Prostate gland (tissue), 2 donors: ENCODE measurements at regions not wholly inside any gene's neighbourhood (a gene's known extent, or its start where the extent isn't known, plus 50 kb on each side); places are given as distances from the start of the nearest gene placed in this dataset.

ENCODE experiments used
- DNase-seq: peaks from one replicate; pipeline ENCODE4 v3.0.0-alpha.2; 2019; ENCODE audit warnings: low spot score
- H3K27ac ChIP-seq, 2 donors: fragments of 200-600 bp; sonication (generic); 2 replicates each; pipeline ENCODE4 v1.5.1; 2017 to 2019
- H3K27me3 ChIP-seq: fragments of 200-600 bp; sonication (generic); replicated peaks from 2 replicates; pipeline ENCODE4 v1.5.1; 2019; ENCODE audit not compliant: insufficient read depth
- H3K36me3 ChIP-seq, 2 donors: fragments of 200-600 bp; sonication (generic); 1 replicate in 1 of 2; 2 replicates in 1 of 2; pipeline versions ENCODE4 v1.5.1 to v1.8.1; 2017 to 2019
- H3K4me1 ChIP-seq: fragments of 200-600 bp; sonication (generic); replicated peaks from 2 replicates; pipeline ENCODE4 v1.5.1; 2019
- H3K4me3 ChIP-seq, 2 donors: fragments of 200-600 bp; sonication (generic); 2 replicates each; pipeline ENCODE4 v1.5.1; 2017 to 2019
- H3K9me3 ChIP-seq: fragments of 200-600 bp; sonication (generic); 2 replicates; pipeline ENCODE4 v1.5.1; 2017
- CTCF ChIP-seq, 4 experiments: fragments of 200-600 bp in 2 of 4; fragments of 450-650 bp in 2 of 4; sonication (generic) in 2 of 4; IDR thresholded peaks; 1 replicate in 3 of 4; 2 replicates in 1 of 4; pipeline ENCODE4 v1.5.1; 2016 to 2019; ENCODE audit warnings: antibody characterized with exemption in 4 of 4, mild to moderate bottlenecking in 2 of 4, moderate library complexity in 2 of 4
- POLR2A ChIP-seq: fragments of 450-650 bp; IDR thresholded peaks from one replicate; pipeline ENCODE4 v1.6.1; 2016; ENCODE audit warnings: antibody characterized with exemption, mild to moderate bottlenecking
- POLR2AphosphoS5 ChIP-seq: sonication (generic); formaldehyde crosslinking; IDR thresholded peaks from one replicate; pipeline ENCODE4 v1.6.1; 2017; ENCODE audit warnings: antibody characterized with exemption
- WGBS: methylation state at CpG from one replicate; pipeline ENCODE4 v1.1.5; 2018; 5-methylcytosine and 5-hydroxymethylcytosine counted together
- intact Hi-C: fragments of 100-400 bp; cut with DNase I; formaldehyde crosslinking; loops from one replicate; pipeline ENCODE4 v1.14.2; 2022

DNA sequence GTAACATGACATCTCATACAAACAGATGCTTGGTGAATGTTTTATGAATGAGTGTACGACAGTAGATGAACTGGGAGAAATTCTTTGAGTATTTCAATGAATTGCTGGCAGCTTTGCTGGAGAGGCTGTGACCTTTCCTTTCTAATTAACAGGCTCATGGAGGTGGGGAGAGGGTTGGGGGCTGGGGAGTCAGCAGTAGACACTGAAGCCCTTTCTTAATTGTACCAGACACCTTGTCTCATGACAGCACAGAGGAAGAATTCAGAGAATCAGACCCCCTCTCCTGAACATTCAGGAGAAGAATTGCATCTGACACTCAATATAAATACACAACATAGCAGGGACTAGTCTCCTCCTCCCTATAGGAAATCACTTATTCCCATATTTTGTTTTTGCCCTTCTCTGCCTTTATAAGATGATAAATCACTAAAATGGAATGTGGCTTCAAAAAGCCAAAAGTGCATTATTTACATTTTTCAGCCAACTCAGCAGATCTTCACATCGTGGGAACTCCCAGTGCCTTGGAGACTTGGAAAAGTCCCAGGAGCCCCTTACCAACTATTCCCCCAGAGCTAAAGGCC, 66.2 kb upstream of the TPM1 start:
- no peaks in the 10 kb centered on the region for H3K9me3 ChIP-seq
- 47% methylated on average over 2 of the region's 2 CpGs for WGBS
- H3K4me3 ChIP-seq: no peak overlapping the region
- intact Hi-C loops: no loop called here
- no peak overlapping the region for H3K27ac ChIP-seq
- H3K4me1 ChIP-seq: no peaks in the 10 kb centered on the region
- no peaks in the 10 kb centered on the region for H3K36me3 ChIP-seq
- H3K27me3 ChIP-seq: no peaks in the 10 kb centered on the region
- no peak for TF ChIP-seq POLR2AphosphoS5
- no peak for TF ChIP-seq CTCF (IDR thresholded peaks at IDR 0.05)
- no peak for TF ChIP-seq POLR2A
- DNase-seq: no peak

DNA sequence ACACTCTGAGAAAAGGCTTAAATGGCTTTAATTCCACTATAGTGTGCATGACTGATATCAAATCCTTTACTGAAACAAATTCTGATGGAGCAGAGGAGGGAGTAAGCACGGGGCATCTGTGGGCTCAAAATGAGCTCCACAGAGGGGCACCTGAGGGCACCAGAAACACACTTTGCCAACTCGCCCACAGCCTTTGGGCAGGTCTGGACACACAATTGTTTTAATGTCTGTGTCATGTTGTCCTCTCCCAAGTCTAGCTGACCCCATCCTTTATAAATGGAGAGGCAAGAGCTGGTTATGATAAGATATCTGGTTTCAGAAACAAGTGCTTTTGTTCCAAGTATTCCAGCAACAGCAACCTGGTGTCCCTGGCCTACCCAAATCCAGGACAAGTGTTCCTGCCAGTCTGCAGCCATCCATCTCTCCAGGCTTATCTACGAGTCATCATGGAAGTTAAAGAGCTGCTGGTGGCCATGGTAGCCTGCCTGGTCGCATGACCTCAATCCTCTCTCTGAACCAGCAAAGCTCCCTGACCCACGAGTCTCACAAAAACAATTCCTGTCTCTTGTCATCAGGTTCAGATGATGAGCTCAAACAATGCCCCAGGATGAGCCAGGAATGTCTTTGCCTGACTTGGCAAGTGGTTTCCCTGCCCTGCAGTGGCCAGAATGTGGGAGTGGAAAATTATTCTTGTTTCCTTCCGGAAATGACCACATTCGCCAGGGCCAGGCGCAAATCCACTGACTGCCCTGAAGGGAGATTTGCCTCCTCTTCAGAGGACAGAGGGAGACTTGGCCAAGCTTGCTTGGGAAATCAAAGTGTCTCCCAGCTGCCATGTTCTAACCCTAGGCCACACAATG, 64.4 kb upstream of the TPM1 start:
- TF ChIP-seq POLR2AphosphoS5 (no peak), CTCF (IDR thresholded peaks at IDR 0.05) (no peak), POLR2A (no peak)
- WGBS: 84% methylated on average over 8 of the region's 8 CpGs
- H3K9me3 ChIP-seq: no peaks in the 10 kb centered on the region
- no peak overlapping the region for H3K27ac ChIP-seq
- no peak overlapping the region for H3K4me3 ChIP-seq
- no peaks in the 10 kb centered on the region for H3K27me3 ChIP-seq
- H3K4me1 ChIP-seq: no peaks in the 10 kb centered on the region
- intact Hi-C loops: no loop called here
- no peaks in the 10 kb centered on the region for H3K36me3 ChIP-seq
- DNase-seq: no peak

DNA sequence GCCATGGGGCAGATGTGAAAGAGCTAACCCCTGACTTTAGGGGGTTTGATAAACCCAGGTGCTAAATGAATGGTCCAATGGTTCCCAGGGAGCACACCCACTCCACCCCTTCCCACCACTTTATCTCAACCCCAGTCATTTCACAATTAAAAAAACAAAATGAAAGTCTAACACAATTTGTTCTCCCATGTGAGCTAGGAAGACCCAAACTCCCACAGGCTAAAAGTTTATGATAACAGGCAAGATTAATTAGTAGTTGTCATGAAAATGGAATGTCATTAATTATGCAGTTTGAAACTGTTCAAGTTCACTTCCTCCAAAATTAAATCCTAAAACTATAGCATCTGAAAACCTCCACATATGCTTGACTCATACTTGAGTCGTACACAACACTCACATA, 63.3 kb upstream of the TPM1 start:
- H3K9me3 ChIP-seq: no peaks in the 10 kb centered on the region
- intact Hi-C loops: no loop called here
- no peaks in the 10 kb centered on the region for H3K36me3 ChIP-seq
- DNase-seq: no peak
- H3K27me3 ChIP-seq: no peaks in the 10 kb centered on the region
- no peak for TF ChIP-seq POLR2AphosphoS5
- no peak for TF ChIP-seq POLR2A
- TF ChIP-seq CTCF (IDR thresholded peaks at IDR 0.05): no peak
- 89% methylated on average over 1 of the region's 1 CpG for WGBS
- no peaks in the 10 kb centered on the region for H3K4me1 ChIP-seq
- no peak overlapping the region for H3K4me3 ChIP-seq
- H3K27ac ChIP-seq: no peak overlapping the region

DNA sequence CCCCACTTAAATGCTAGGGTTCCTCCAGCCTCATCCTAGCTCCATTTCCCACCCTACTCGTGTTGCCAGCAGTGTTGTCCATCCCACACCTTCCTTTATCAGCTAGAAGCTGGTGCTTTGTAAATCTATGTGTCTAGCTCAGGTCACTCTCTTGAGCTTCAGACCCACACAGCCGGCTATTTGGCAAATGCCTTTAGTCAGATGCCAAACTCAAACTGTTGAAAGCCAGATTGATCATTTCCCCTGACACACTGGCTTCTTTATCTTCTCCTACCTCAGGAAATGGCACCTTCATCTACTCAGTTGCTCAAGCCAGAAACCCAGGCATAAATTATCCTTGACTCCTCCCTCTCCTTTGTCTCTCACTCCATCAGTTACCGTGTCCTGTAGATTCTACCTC, 61.5 kb upstream of the TPM1 start:
- Histone ChIP-seq H3K4me1 (no peaks in the 10 kb centered on the region), H3K4me3 (no peak overlapping the region), H3K9me3 (no peaks in the 10 kb centered on the region), H3K27ac (no peak overlapping the region), H3K36me3 (no peaks in the 10 kb centered on the region), H3K27me3 (no peaks in the 10 kb centered on the region)
- TF ChIP-seq POLR2AphosphoS5 (no peak), CTCF (IDR thresholded peaks at IDR 0.05) (no peak), POLR2A (no peak)
- DNase-seq: no peak
- intact Hi-C loops: no loop called here
- 71% methylated on average over 3 of the region's 3 CpGs for WGBS

DNA sequence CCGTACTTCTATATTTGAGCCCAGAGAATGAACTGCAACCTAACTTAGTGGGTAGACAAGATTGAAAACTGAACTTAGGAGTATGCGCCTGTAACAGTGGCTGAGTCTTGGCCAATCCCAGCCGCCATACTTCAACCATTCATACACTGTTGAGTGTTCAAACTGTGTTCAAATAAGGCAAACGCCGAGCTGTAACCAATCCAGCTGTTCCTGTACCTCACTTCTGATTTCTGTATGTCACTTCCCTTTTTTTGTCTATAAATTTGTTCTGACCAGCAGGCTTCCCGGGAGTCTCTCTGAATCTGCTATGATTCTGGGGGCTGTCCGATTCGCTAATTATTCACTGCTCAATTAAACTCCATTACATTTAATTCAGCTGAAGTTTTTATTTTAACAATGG, 58.6 kb upstream of the TPM1 start:
- DNase-seq: no peak
- intact Hi-C loops: no loop called here
- TF ChIP-seq CTCF (IDR thresholded peaks at IDR 0.05): no peak
- TF ChIP-seq POLR2AphosphoS5: no peak
- TF ChIP-seq POLR2A: no peak
- WGBS: 92% methylated on average over 8 of the region's 8 CpGs
- Histone ChIP-seq H3K4me3 (no peak overlapping the region), H3K9me3 (no peaks in the 10 kb centered on the region), H3K27ac (no peak overlapping the region), H3K36me3 (no peaks in the 10 kb centered on the region), H3K27me3 (no peaks in the 10 kb centered on the region), H3K4me1 (no peaks in the 10 kb centered on the region)
